ENCODE measurements at regions not wholly inside any gene's neighbourhood (a gene's known extent, or its start where the extent isn't known, plus 50 kb on each side); places are given as distances from the start of the nearest gene placed in this dataset.
"Not testable (repeated sequence)": the region's sequence is repeated elsewhere in the genome, so short reads cannot be mapped to it uniquely, and the experiment has no call there.

DNA sequence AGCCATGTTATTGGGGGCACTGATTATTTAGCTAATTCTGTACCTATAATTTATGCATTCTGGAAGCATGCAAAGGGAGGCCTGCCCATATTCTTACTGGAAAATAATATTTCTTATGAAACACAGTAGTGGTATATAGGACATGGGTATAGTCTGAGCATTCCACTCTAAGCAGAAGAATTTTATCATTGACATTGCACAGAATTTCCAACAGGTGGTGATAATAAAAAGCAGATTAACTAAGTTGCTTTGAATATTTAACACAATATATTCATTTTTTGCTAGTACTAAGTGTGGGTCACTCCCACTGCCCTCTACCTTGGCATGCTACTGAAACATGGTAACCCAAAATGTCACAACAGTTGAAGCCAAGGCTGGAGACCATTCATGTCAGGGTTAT, 728.8 kb upstream of the FAT3 start:
- peaks cover 17% of the 10 kb centered on the region for H3K4me1 Mint-ChIP-seq
- no peak overlapping the region for H3K27ac Mint-ChIP-seq
- no peaks in the 10 kb centered on the region for H3K36me3 Mint-ChIP-seq
- H3K9me3 Mint-ChIP-seq = no peaks in the 10 kb centered on the region
- TF ChIP-seq, protein P1, sequence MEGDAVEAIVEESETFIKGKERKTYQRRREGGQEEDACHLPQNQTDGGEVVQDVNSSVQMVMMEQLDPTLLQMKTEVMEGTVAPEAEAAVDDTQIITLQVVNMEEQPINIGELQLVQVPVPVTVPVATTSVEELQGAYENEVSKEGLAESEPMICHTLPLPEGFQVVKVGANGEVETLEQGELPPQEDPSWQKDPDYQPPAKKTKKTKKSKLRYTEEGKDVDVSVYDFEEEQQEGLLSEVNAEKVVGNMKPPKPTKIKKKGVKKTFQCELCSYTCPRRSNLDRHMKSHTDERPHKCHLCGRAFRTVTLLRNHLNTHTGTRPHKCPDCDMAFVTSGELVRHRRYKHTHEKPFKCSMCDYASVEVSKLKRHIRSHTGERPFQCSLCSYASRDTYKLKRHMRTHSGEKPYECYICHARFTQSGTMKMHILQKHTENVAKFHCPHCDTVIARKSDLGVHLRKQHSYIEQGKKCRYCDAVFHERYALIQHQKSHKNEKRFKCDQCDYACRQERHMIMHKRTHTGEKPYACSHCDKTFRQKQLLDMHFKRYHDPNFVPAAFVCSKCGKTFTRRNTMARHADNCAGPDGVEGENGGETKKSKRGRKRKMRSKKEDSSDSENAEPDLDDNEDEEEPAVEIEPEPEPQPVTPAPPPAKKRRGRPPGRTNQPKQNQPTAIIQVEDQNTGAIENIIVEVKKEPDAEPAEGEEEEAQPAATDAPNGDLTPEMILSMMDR (IDR thresholded peaks at IDR 0.05; ENCODE audit: unreplicated experiment) = no peak
- H3K4me3 Mint-ChIP-seq = no peak overlapping the region
- no peak for DNase-seq (ENCODE audit: low spot score in 2 of 2, unreplicated experiment in 2 of 2)
- H3K27me3 Mint-ChIP-seq (ENCODE audit: low read depth) = no peaks in the 10 kb centered on the region

DNA sequence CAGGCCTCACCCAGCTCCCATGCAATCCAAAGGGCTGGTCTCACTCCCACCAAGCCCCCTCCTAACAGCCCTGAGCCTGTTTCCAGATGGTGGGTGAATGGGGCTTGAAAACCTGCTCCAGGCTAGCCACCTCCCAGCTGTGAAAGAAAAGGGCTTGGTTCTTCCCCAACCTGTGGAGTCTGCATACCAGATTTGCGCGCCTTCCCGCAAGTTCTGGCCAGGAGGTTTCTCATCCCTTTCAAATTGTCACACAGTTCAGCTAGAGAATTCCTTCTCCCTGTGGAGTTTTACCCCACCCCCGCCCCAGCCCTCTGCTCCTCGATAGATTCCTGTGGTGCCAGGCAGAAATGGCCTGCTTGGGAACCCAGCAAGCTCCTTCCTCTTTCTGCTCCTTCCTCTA, 734.6 kb upstream of the FAT3 start:
- Mint-ChIP-seq H3K27ac (no peak overlapping the region), H3K4me3 (no peak overlapping the region), H3K4me1 (peaks cover 14% of the 10 kb centered on the region), H3K27me3 (ENCODE audit: low read depth) (no peaks in the 10 kb centered on the region), H3K36me3 (peaks cover 8% of the 10 kb centered on the region), H3K9me3 (peaks cover 37% of the 10 kb centered on the region)
- DNase-seq (ENCODE audit: low spot score in 2 of 2, unreplicated experiment in 2 of 2) = no peak
- TF ChIP-seq, protein P1 (IDR thresholded peaks at IDR 0.05; ENCODE audit: unreplicated experiment) = no peak

DNA sequence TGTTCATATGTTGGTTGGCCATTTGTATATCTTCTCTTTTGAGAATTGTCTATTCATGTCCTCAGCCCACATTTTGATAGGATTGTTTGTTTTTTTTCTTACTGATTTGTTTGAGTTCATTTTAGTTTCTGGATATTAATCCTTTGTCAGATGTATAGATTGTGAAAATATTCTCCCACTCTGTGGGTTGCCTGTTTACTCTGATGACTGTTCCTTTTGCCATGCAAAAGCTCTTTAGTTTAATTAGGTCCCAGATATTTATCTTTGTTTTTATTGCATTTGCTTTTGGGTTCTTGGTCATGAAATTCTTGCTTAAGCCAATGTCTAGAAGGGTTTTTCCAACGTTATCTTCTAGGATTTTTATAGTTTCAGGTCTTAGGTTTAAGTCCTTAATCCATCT, 740.7 kb upstream of the FAT3 start:
- not testable (repeated sequence) for H3K4me1 Mint-ChIP-seq; H3K4me3 Mint-ChIP-seq; H3K27me3 Mint-ChIP-seq (ENCODE audit: low read depth); H3K27ac Mint-ChIP-seq; DNase-seq (ENCODE audit: low spot score in 2 of 2, unreplicated experiment in 2 of 2)
- peaks cover 11% of the 10 kb centered on the region for H3K36me3 Mint-ChIP-seq
- H3K9me3 Mint-ChIP-seq = peaks cover 61% of the 10 kb centered on the region

DNA sequence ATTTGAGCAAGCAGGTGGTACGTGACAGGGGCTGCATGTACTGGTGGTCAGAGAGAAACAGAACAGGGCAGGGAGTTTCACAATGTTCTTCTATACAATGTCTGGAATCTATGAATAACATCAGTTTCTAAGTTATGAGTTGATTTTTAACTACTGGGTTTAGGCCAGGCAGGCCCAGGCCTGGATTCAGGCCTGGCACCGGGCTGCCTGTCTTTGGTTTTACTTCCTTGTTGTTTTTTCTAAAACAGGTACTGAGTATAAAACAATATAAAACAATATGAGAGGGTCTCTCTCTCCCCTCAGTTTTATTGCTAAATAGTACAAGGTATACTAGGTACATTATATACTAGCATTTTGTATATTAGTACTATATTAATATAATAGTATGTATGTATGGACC, 742.7 kb upstream of the FAT3 start:
- peaks cover 63% of the 10 kb centered on the region for H3K9me3 Mint-ChIP-seq
- H3K36me3 Mint-ChIP-seq; DNase-seq (ENCODE audit: low spot score in 2 of 2, unreplicated experiment in 2 of 2); H3K27ac Mint-ChIP-seq; H3K4me3 Mint-ChIP-seq; H3K27me3 Mint-ChIP-seq (ENCODE audit: low read depth); H3K4me1 Mint-ChIP-seq: not testable (repeated sequence)

DNA sequence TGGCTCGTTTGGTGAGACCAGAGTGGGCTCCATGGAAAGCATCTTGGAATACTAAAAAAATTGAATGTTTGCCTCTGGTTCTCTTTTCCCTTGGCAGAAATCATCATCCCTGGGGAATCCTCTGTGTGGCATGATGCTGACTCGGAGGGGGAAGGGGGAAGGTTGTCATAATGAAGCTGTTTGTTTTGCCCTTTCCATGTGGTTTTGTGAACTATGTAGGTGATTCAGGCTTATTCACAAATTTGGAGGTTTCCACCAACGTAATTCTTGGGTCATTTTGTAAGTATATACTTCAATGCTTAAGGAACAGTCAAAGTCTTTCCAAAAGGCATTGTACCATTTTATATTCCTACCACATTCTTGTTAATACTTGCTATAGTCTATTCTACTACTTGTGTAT, 754.0 kb upstream of the FAT3 start:
- Mint-ChIP-seq H3K27ac (no peak overlapping the region), H3K4me1 (peaks cover 2% of the 10 kb centered on the region), H3K36me3 (no peaks in the 10 kb centered on the region), H3K9me3 (no peaks in the 10 kb centered on the region), H3K27me3 (ENCODE audit: low read depth) (no peaks in the 10 kb centered on the region), H3K4me3 (no peak overlapping the region)
- DNase-seq (ENCODE audit: low spot score in 2 of 2, unreplicated experiment in 2 of 2) = no peak
- TF ChIP-seq, protein P1 (IDR thresholded peaks at IDR 0.05; ENCODE audit: unreplicated experiment) = no peak

DNA sequence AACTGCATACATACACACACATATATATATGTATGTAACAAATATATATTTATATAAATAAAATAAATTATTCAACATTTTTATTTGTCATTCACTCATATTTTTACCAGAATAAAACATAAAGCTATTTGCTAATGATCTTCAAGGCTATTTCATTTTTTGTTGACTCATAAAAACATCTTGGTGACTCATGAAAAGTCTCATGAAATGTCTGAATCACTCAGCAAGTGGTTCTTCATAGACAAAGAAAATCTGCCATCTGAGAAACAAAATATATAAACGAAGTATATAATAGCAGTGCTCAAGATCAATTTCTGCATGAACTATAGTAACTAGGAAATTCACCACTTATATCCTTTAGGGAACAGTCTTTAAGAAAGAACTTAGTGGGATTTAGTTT, 764.8 kb upstream of the FAT3 start:
- peaks cover 6% of the 10 kb centered on the region for H3K9me3 Mint-ChIP-seq
- TF ChIP-seq, protein P1 (IDR thresholded peaks at IDR 0.05; ENCODE audit: unreplicated experiment) = no peak
- no peak for DNase-seq (ENCODE audit: low spot score in 2 of 2, unreplicated experiment in 2 of 2)
- H3K27ac Mint-ChIP-seq = no peak overlapping the region
- no peaks in the 10 kb centered on the region for H3K36me3 Mint-ChIP-seq
- H3K4me1 Mint-ChIP-seq = no peaks in the 10 kb centered on the region
- no peaks in the 10 kb centered on the region for H3K27me3 Mint-ChIP-seq (ENCODE audit: low read depth)
- no peak overlapping the region for H3K4me3 Mint-ChIP-seq

DNA sequence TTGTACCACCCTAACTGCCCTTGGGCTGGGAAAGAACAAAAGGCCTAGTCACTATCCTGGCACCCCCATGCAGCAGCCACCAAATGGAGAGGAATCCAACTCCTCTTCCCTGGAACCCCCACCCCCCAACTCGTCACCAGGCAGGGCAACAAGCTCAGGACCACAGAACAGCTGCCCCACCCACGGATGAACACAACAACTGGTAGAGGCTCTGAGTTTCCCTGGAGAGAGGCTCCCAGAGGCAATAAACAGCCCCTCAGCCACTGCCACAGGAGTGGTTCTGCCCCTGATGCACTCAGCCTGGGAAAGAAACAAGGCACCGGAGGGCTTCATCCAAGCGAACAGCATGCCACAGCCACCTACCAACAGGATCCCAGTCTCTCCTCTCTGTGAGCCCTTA, 778.4 kb upstream of the FAT3 start:
- Mint-ChIP-seq H3K9me3 (peaks cover 27% of the 10 kb centered on the region), H3K36me3 (no peaks in the 10 kb centered on the region), H3K27ac (no peak overlapping the region), H3K4me3 (no peak overlapping the region), H3K4me1 (no peaks in the 10 kb centered on the region), H3K27me3 (ENCODE audit: low read depth) (no peaks in the 10 kb centered on the region)
- no peak for DNase-seq (ENCODE audit: low spot score in 2 of 2, unreplicated experiment in 2 of 2)
- TF ChIP-seq, protein P1 (IDR thresholded peaks at IDR 0.05; ENCODE audit: unreplicated experiment) = no peak

Measured in mesothelial cell of epicardium (in vitro differentiated cells).